ENCODE measurements at regions not wholly inside any gene's neighbourhood (a gene's known extent, or its start where the extent isn't known, plus 50 kb on each side); places are given as distances from the start of the nearest gene placed in this dataset.

DNA sequence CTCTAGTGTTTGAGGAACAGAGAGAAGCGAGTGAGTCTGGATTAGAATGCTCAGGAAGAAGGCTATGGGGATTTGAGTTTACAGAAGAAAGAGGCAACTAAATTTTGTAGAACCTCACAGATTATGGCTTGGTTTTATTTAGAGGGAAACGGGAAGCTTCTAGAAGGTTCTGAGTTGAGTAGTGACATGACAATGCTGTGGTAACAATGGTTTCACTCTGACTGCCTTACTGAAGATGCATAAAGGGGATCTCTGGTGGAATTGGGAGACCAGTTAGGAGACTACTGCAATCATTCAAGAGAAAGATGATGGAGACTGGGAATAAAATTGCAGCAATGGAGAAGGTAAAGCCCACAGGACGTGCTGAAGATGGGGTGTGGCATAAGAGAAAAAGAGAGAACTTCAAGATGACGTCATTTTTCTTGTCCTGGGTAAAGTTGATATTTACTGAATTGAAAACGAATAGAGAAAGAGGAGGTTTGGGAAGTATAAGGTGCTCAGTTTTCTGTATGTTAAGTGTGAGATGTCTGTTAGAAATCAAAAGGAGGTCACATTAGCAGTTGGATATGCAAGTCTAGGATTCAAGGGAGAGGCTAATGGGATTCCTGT lies 710.1 kb upstream of the NRSN1 start:
- Histone ChIP-seq H3K27ac (no peak overlapping the region), H3K36me3 (no peaks in the 10 kb centered on the region), H3K4me1 (peaks cover 0 to 6% (median 0%) of the 10 kb centered on the region in 6 donors), H3K9me3 (peaks cover 0 to 5% (median 0%) of the 10 kb centered on the region in 8 donors), H3K27me3 (replicated peaks in 1 of 7) (no peaks in the 10 kb centered on the region), H3K4me3 (no peak overlapping the region)
- intact Hi-C loops (cut with DNase I; ENCODE audit: low total_unique reads) = no loop called here
- no peak for DNase-seq
- TF ChIP-seq POLR2AphosphoS5 (IDR thresholded peaks at IDR 0.05) = no peak
- TF ChIP-seq CTCF (IDR thresholded peaks at IDR 0.05 in 8 of 11, conservative IDR thresholded peaks at IDR 0.05 in 3 of 11) = no peak
- TF ChIP-seq POLR2A (IDR thresholded peaks at IDR 0.05) = no peak
- 73 to 86% (median 80%) methylated on average over 5 of the region's 5 CpGs for WGBS, 5 donors

- no peak for DNase-seq
- TF ChIP-seq POLR2AphosphoS5 (IDR thresholded peaks at IDR 0.05) = no peak
- TF ChIP-seq POLR2A (IDR thresholded peaks at IDR 0.05) = no peak
- no peak for TF ChIP-seq CTCF (IDR thresholded peaks at IDR 0.05 in 8 of 11, conservative IDR thresholded peaks at IDR 0.05 in 3 of 11)
- Histone ChIP-seq H3K27me3 (replicated peaks in 1 of 7) (no peaks in the 10 kb centered on the region), H3K4me3 (no peak overlapping the region), H3K36me3 (no peaks in the 10 kb centered on the region), H3K27ac (no peak overlapping the region), H3K4me1 (peaks cover 0 to 6% (median 0%) of the 10 kb centered on the region in 6 donors), H3K9me3 (peaks cover 0 to 9% (median 0%) of the 10 kb centered on the region in 8 donors)
- intact Hi-C loops (cut with DNase I; ENCODE audit: low total_unique reads) = no loop called here
- 85 to 92% (median 89%) methylated on average over 9 of the region's 9 CpGs for WGBS, 5 donors
Observed at GRCh38 chr6:23417133-23417532, 708.9 kb upstream of the NRSN1 start.

GRCh38 chr6:23418095-23418494 lies 707.9 kb upstream of the NRSN1 start:
- Histone ChIP-seq H3K27ac (no peak overlapping the region), H3K27me3 (replicated peaks in 1 of 7) (no peaks in the 10 kb centered on the region), H3K36me3 (no peaks in the 10 kb centered on the region), H3K4me3 (no peak overlapping the region), H3K4me1 (peaks cover 0 to 6% (median 0%) of the 10 kb centered on the region in 6 donors), H3K9me3 (peaks cover 0 to 9% (median 0%) of the 10 kb centered on the region in 8 donors)
- no peak for DNase-seq
- intact Hi-C loops (cut with DNase I; ENCODE audit: low total_unique reads) = no loop called here
- WGBS, 5 donors = 66 to 90% (median 79%) methylated on average over 3 of the region's 3 CpGs
- TF ChIP-seq POLR2A (IDR thresholded peaks at IDR 0.05) = no peak
- TF ChIP-seq POLR2AphosphoS5 (IDR thresholded peaks at IDR 0.05) = no peak

DNA sequence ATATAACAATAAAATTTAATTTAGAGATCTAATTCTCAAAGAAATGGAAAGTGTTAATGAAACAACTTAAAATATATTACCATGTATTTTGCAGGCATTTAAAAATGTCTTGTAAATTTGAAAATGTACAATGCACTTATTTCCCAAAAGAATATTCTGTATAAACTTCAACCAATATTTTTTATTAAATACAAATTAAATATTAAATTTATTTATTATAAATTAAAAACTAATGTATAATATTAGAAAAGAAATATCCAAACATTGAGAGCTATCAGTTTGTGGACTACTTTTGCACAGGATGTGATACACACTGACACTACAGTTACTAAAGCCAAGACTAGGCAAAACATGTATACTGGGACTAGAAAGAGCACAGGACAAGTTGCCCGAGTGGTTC lies 707.0 kb upstream of the NRSN1 start:
- intact Hi-C loops (cut with DNase I; ENCODE audit: low total_unique reads) = no loop called here
- 86 to 98% (median 89%) methylated on average over 1 of the region's 1 CpG for WGBS, 5 donors
- H3K27ac ChIP-seq = no peak overlapping the region
- no peak for DNase-seq
- H3K27me3 ChIP-seq (replicated peaks in 1 of 7) = no peaks in the 10 kb centered on the region
- H3K4me1 ChIP-seq = peaks cover 0 to 5% (median 0%) of the 10 kb centered on the region in 6 donors
- peaks cover 0 to 9% (median 0%) of the 10 kb centered on the region in 8 donors for H3K9me3 ChIP-seq
- no peak for TF ChIP-seq POLR2AphosphoS5 (IDR thresholded peaks at IDR 0.05)
- no peak for TF ChIP-seq POLR2A (IDR thresholded peaks at IDR 0.05)
- no peak for TF ChIP-seq CTCF (IDR thresholded peaks at IDR 0.05 in 8 of 11, conservative IDR thresholded peaks at IDR 0.05 in 3 of 11)
- H3K4me3 ChIP-seq = no peak overlapping the region
- no peaks in the 10 kb centered on the region for H3K36me3 ChIP-seq
